ENCODE measurements at regions not wholly inside any gene's neighbourhood (a gene's known extent, or its start where the extent isn't known, plus 50 kb on each side); places are given as distances from the start of the nearest gene placed in this dataset.

- DNase-seq (ENCODE audit: low spot score), result no peak
- Histone ChIP-seq H3K9ac (ENCODE audit: low read depth in 1 of 2, low read length in 2 of 2) (no peak overlapping the region), H3K4me3 (ENCODE audit: low read depth in 1 of 3, low read length in 3 of 3) (no peak overlapping the region), H3K27me3 (ENCODE audit: control insufficient read depth in 4 of 4, insufficient read depth in 4 of 4, low read length in 3 of 4) (no peaks in the 10 kb centered on the region), H3K9me3 (ENCODE audit: control insufficient read depth in 4 of 4, low read length in 3 of 4) (no peaks in the 10 kb centered on the region), H3K36me3 (ENCODE audit: control insufficient read depth in 4 of 4, insufficient read depth in 3 of 4, low read depth in 1 of 4, low read length in 3 of 4) (no peaks in the 10 kb centered on the region), H3K27ac (ENCODE audit: low read depth in 1 of 2, low read length in 2 of 2) (no peak overlapping the region), H3K4me1 (ENCODE audit: control insufficient read depth in 4 of 4, insufficient read depth in 4 of 4, low read length in 3 of 4) (no peaks in the 10 kb centered on the region)
- no peak for TF ChIP-seq HNF4G (IDR thresholded peaks at IDR 0.05)
- TF ChIP-seq JUND (IDR thresholded peaks at IDR 0.05), result no peak
- no peak for TF ChIP-seq ZBTB33 (IDR thresholded peaks at IDR 0.05)
- no peak for TF ChIP-seq ATF3 (IDR thresholded peaks at IDR 0.05)
- no peak for TF ChIP-seq TAF1 (conservative IDR thresholded peaks at IDR 0.05)
- TF ChIP-seq SP1 (IDR thresholded peaks at IDR 0.05), result no peak
- 41% methylated on average over 1 of the region's 1 CpG for WGBS
Observed at GRCh38 chr1:88375977-88376376, 308.1 kb upstream of the PKN2 start.

GRCh38 chr1:88376421-88376820 lies 307.7 kb upstream of the PKN2 start:
- H3K9me3 ChIP-seq (ENCODE audit: control insufficient read depth in 4 of 4, low read length in 3 of 4), result no peaks in the 10 kb centered on the region
- no peak for TF ChIP-seq TAF1 (conservative IDR thresholded peaks at IDR 0.05)
- H3K4me3 ChIP-seq (ENCODE audit: low read depth in 1 of 3, low read length in 3 of 3), result no peak overlapping the region
- no peak overlapping the region for H3K27ac ChIP-seq (ENCODE audit: low read depth in 1 of 2, low read length in 2 of 2)
- H3K9ac ChIP-seq (ENCODE audit: low read depth in 1 of 2, low read length in 2 of 2), result no peak overlapping the region
- no peaks in the 10 kb centered on the region for H3K27me3 ChIP-seq (ENCODE audit: control insufficient read depth in 4 of 4, insufficient read depth in 4 of 4, low read length in 3 of 4)
- DNase-seq (ENCODE audit: low spot score), result no peak
- no peaks in the 10 kb centered on the region for H3K4me1 ChIP-seq (ENCODE audit: control insufficient read depth in 4 of 4, insufficient read depth in 4 of 4, low read length in 3 of 4)
- no peaks in the 10 kb centered on the region for H3K36me3 ChIP-seq (ENCODE audit: control insufficient read depth in 4 of 4, insufficient read depth in 3 of 4, low read depth in 1 of 4, low read length in 3 of 4)

GRCh38 chr1:88378560-88378959 lies 305.5 kb upstream of the PKN2 start:
- no peak overlapping the region for H3K4me3 ChIP-seq (ENCODE audit: low read depth in 1 of 3, low read length in 3 of 3)
- no peak for DNase-seq (ENCODE audit: low spot score)
- WGBS, result 80% methylated on average over 3 of the region's 3 CpGs

More at GRCh38 chr1:88378560-88378959, 305.5 kb upstream of the PKN2 start:
- TF ChIP-seq JUND (IDR thresholded peaks at IDR 0.05) (no peak), RXRA (IDR thresholded peaks at IDR 0.05) (no peak), SP1 (IDR thresholded peaks at IDR 0.05) (no peak), FOXA1 (IDR thresholded peaks at IDR 0.05) (no peak), HNF4A (conservative IDR thresholded peaks at IDR 0.05) (no peak), EGR1 (IDR thresholded peaks at IDR 0.05; ENCODE audit: low read depth in 2 of 2) (no peak), NR2F2 (IDR thresholded peaks at IDR 0.05) (no peak), HNF4G (IDR thresholded peaks at IDR 0.05) (no peak), YY1 (IDR thresholded peaks at IDR 0.05) (no peak), GABPA (IDR thresholded peaks at IDR 0.05 in 1 of 2, conservative IDR thresholded peaks at IDR 0.05 in 1 of 2) (no peak), ZBTB33 (IDR thresholded peaks at IDR 0.05) (no peak)
- H3K9ac ChIP-seq (ENCODE audit: low read depth in 1 of 2, low read length in 2 of 2), result no peak overlapping the region
- no peaks in the 10 kb centered on the region for H3K36me3 ChIP-seq (ENCODE audit: control insufficient read depth in 4 of 4, insufficient read depth in 3 of 4, low read depth in 1 of 4, low read length in 3 of 4)
- H3K27me3 ChIP-seq (ENCODE audit: control insufficient read depth in 4 of 4, insufficient read depth in 4 of 4, low read length in 3 of 4), result no peaks in the 10 kb centered on the region
- H3K27ac ChIP-seq (ENCODE audit: low read depth in 1 of 2, low read length in 2 of 2), result no peak overlapping the region
- H3K9me3 ChIP-seq (ENCODE audit: control insufficient read depth in 4 of 4, low read length in 3 of 4), result no peaks in the 10 kb centered on the region
- no peaks in the 10 kb centered on the region for H3K4me1 ChIP-seq (ENCODE audit: control insufficient read depth in 4 of 4, insufficient read depth in 4 of 4, low read length in 3 of 4)
